ENCODE measurements at regions not wholly inside any gene's neighbourhood (a gene's known extent, or its start where the extent isn't known, plus 50 kb on each side); places are given as distances from the start of the nearest gene placed in this dataset.
"Not testable (repeated sequence)": the region's sequence is repeated elsewhere in the genome, so short reads cannot be mapped to it uniquely, and the experiment has no call there.

GRCh38 chr15:57883701-57884100 is 177.2 kb downstream of the POLR2M start:
- DNase-seq: no peak

- no peak for DNase-seq
Measured at GRCh38 chr15:57884936-57885335, 178.4 kb downstream of the POLR2M start.

GRCh38 chr15:57885435-57885834 is 178.9 kb downstream of the POLR2M start:
- DNase-seq: no peak

GRCh38 chr15:57887825-57888224 is 177.7 kb downstream of the ALDH1A2 start:
- DNase-seq: no peak

GRCh38 chr15:57890351-57890750 is 175.2 kb downstream of the ALDH1A2 start:
- DNase-seq: peak; percentile 98

GRCh38 chr15:57890878-57891277 is 174.6 kb downstream of the ALDH1A2 start:
- no peak for DNase-seq

GRCh38 chr15:57892181-57892580 is 173.3 kb downstream of the ALDH1A2 start:
- DNase-seq: peak; percentile 87

GRCh38 chr15:57893040-57893439 is 172.5 kb downstream of the ALDH1A2 start:
- no peak for DNase-seq

- DNase-seq: peak; percentile 96
Measured at GRCh38 chr15:57895291-57895690, 170.2 kb downstream of the ALDH1A2 start.

- peak; percentile 89 for DNase-seq
Measured at GRCh38 chr15:57896114-57896513, 169.4 kb downstream of the ALDH1A2 start.

GRCh38 chr15:57896899-57897298 is 168.6 kb downstream of the ALDH1A2 start:
- not testable (repeated sequence) for DNase-seq

- peak; percentile 32 for DNase-seq
Measured at GRCh38 chr15:57897870-57898269, 167.6 kb downstream of the ALDH1A2 start.

GRCh38 chr15:57902155-57902554 is 163.4 kb downstream of the ALDH1A2 start:
- no peak for DNase-seq
